CD14-positive monocyte (primary cell): ENCODE measurements at regions not wholly inside any gene's neighbourhood (a gene's known extent, or its start where the extent isn't known, plus 50 kb on each side); places are given as distances from the start of the nearest gene placed in this dataset.

Experiments used
- DNase-seq, 3 donors: peaks; one replicate each; pipeline ENCODE4 v3.0.0-alpha.2; 2011 to 2022
- H2AFZ ChIP-seq: 2 replicates; pipeline ENCODE4 v1.6.0; 2012; ENCODE audit warnings: mild to moderate bottlenecking, low read depth, low read length, inconsistent platforms; ENCODE audit not compliant: insufficient read depth, poor library complexity, severe bottlenecking
- H3K27ac ChIP-seq, 2 donors: 1 replicate in 1 of 2; 2 replicates in 1 of 2; pipeline ENCODE4 v1.5.1; 2012 to 2013; ENCODE audit warnings: low read length in 2 of 2, control low read depth in 1 of 2, inconsistent platforms in 1 of 2, low read depth in 1 of 2, mild to moderate bottlenecking in 1 of 2
- H3K27me3 ChIP-seq, 2 donors: one replicate each; pipeline versions ENCODE4 v1.6.0 to v1.6.1; 2011 to 2013; ENCODE audit warnings: low read length in 2 of 2; ENCODE audit not compliant: control insufficient read depth in 2 of 2, insufficient read depth in 2 of 2
- H3K36me3 ChIP-seq, 2 donors: replicated peaks in 1 of 2; 1 replicate in 1 of 2; 2 replicates in 1 of 2; pipeline versions ENCODE4 v1.5.1 to v1.6.1; 2012 to 2013; ENCODE audit warnings: low read length in 2 of 2, control low read depth in 1 of 2, inconsistent platforms in 1 of 2, mild to moderate bottlenecking in 1 of 2; ENCODE audit not compliant: insufficient read depth in 2 of 2, control insufficient read depth in 1 of 2
- H3K4me1 ChIP-seq, 2 donors: 1 replicate in 1 of 2; 2 replicates in 1 of 2; pipeline versions ENCODE4 v1.5.1 to v1.6.1; 2012 to 2013; ENCODE audit warnings: low read length in 2 of 2, control low read depth in 1 of 2, inconsistent platforms in 1 of 2, mild to moderate bottlenecking in 1 of 2, moderate library complexity in 1 of 2; ENCODE audit not compliant: insufficient read depth in 2 of 2, control insufficient read depth in 1 of 2
- H3K4me2 ChIP-seq: replicated peaks from 2 replicates; pipeline ENCODE3; 2012; ENCODE audit warnings: low read length, moderate library complexity, mild to moderate bottlenecking; ENCODE audit not compliant: poor library complexity, severe bottlenecking; ENCODE audit errors: extremely low read depth
- H3K4me3 ChIP-seq, 3 experiments: fragments of 200-600 bp in 1 of 3; sonication (generic) in 1 of 3; replicated peaks in 1 of 3; 1 replicate in 2 of 3; 2 replicates in 1 of 3; pipeline ENCODE4 v1.5.1; 2011 to 2013; ENCODE audit warnings: low read length in 3 of 3, mild to moderate bottlenecking in 3 of 3, control low read depth in 2 of 3, low read depth in 2 of 3, inconsistent platforms in 1 of 3, moderate library complexity in 1 of 3
- H3K79me2 ChIP-seq: 2 replicates; pipeline ENCODE4 v1.6.0; 2012; ENCODE audit warnings: mild to moderate bottlenecking, control low read depth, inconsistent platforms, low read length, moderate library complexity; ENCODE audit not compliant: insufficient read depth
- H3K9ac ChIP-seq: 2 replicates; pipeline ENCODE4 v1.6.0; 2017; ENCODE audit warnings: low read length, mild to moderate bottlenecking; ENCODE audit not compliant: insufficient read depth, poor library complexity, severe bottlenecking
- H3K9me3 ChIP-seq, 2 donors: replicated peaks in 1 of 2; 1 replicate in 1 of 2; 2 replicates in 1 of 2; pipeline versions ENCODE4 v1.5.1 to v1.6.1; 2012 to 2013; ENCODE audit warnings: low read length in 2 of 2, control low read depth in 1 of 2; ENCODE audit not compliant: control insufficient read depth in 1 of 2, insufficient read depth in 1 of 2
- H4K20me1 ChIP-seq: 2 replicates; pipeline ENCODE4 v1.6.0; 2012; ENCODE audit warnings: mild to moderate bottlenecking, low read length, control low read depth, moderate library complexity; ENCODE audit not compliant: insufficient read depth
- H3K27ac Mint-ChIP-seq, 7 donors: one replicate each; pipeline ENCODE4 v1.8.0; 2020; ENCODE audit warnings: mild to moderate bottlenecking in 7 of 7, mixed read lengths in 7 of 7, moderate library complexity in 6 of 7, inconsistent platforms in 2 of 7
- H3K27me3 Mint-ChIP-seq, 3 donors: one replicate each; pipeline ENCODE4 v1.8.0; 2021 to 2022; ENCODE audit warnings: low read depth in 3 of 3, mild to moderate bottlenecking in 3 of 3, mixed read lengths in 3 of 3, moderate library complexity in 3 of 3, inconsistent platforms in 1 of 3
- H3K36me3 Mint-ChIP-seq, 2 donors: one replicate each; pipeline ENCODE4 v1.8.0; 2020; ENCODE audit warnings: mixed read lengths in 2 of 2, inconsistent platforms in 1 of 2, mild to moderate bottlenecking in 1 of 2
- H3K4me1 Mint-ChIP-seq: one replicate; pipeline ENCODE4 v1.8.0; 2020; ENCODE audit warnings: mild to moderate bottlenecking, mixed read lengths
- H3K4me3 Mint-ChIP-seq, 2 donors: one replicate each; pipeline ENCODE4 v1.8.0; 2020; ENCODE audit warnings: mild to moderate bottlenecking in 2 of 2, mixed read lengths in 2 of 2, moderate library complexity in 1 of 2
- H3K9me3 Mint-ChIP-seq, 7 donors: one replicate each; pipeline ENCODE4 v1.8.0; 2020 to 2022; ENCODE audit warnings: mixed read lengths in 7 of 7, mild to moderate bottlenecking in 6 of 7, moderate library complexity in 6 of 7, inconsistent platforms in 2 of 7
- CTCF ChIP-seq: fragments of 200-600 bp; IDR thresholded peaks from one replicate; pipeline ENCODE4 v1.8.0; 2022; ENCODE audit warnings: antibody characterized with exemption, mild to moderate bottlenecking
- WGBS: methylation state at CpG from one replicate; pipeline ENCODE4 v1.1.5; 2013; ENCODE audit warnings: missing lambda C conversion rate; ENCODE audit not compliant: insufficient coverage; 5-methylcytosine and 5-hydroxymethylcytosine counted together
- intact Hi-C, 2 donors: fragments of 100-400 bp; cut with micrococcal nuclease; formaldehyde crosslinking; loops; one replicate each; pipeline versions ENCODE4 v1.15.0 to v1.15.1; 2023

DNA sequence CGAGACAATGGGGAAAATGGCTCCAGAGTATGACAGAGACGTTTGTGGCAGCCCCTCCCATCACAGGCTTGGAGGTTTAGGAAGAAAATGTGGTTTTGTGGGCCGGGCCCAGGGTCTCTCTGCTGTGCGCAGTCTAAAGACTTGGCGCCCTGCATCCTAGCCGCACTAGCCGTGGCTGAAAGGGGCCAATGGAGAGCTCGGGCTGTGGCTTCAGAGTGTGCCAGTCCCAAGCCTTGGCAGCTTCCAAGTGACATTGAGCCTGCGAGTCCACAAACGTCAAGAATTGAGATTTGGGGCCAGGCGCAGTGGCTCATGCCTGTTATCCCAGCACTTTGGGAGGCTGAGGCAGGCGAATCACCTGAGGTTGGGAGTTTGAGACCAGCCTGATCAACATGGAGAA, 513.1 kb downstream of the PCDH17 start:
- no peak overlapping the region for H2AFZ ChIP-seq
- Mint-ChIP-seq H3K9me3 (peaks cover 0 to 9% (median 6%) of the 10 kb centered on the region in 7 donors), H3K4me1 (no peaks in the 10 kb centered on the region), H3K27ac (no peak overlapping the region), H3K27me3 (no peaks in the 10 kb centered on the region), H3K4me3 (no peak overlapping the region), H3K36me3 (no peaks in the 10 kb centered on the region)
- no peaks in the 10 kb centered on the region for H3K27me3 ChIP-seq
- intact Hi-C loops, result no loop called here
- no peaks in the 10 kb centered on the region for H3K4me1 ChIP-seq
- no peak for DNase-seq
- H3K36me3 ChIP-seq, result no peaks in the 10 kb centered on the region
- no peaks in the 10 kb centered on the region for H3K79me2 ChIP-seq
- H4K20me1 ChIP-seq, result no peaks in the 10 kb centered on the region
- no peak for TF ChIP-seq CTCF
- WGBS, result 97% methylated on average over 10 of the region's 12 CpGs
- H3K4me2 ChIP-seq, result no peak overlapping the region
- H3K27ac ChIP-seq, result no peak overlapping the region
- H3K9me3 ChIP-seq, result peaks cover 0 to 10% of the 10 kb centered on the region in 2 donors
- no peak overlapping the region for H3K9ac ChIP-seq
- H3K4me3 ChIP-seq, result no peak overlapping the region

GRCh38 chr13:58151452-58151851, 519.9 kb downstream of the PCDH17 start:
- H3K4me3 Mint-ChIP-seq, result no peak overlapping the region
- no CpG with 5 or more reads among the region's 2 CpGs for WGBS
- Histone ChIP-seq H3K9ac (no peak overlapping the region), H3K27ac (no peak overlapping the region), H4K20me1 (no peaks in the 10 kb centered on the region), H2AFZ (no peak overlapping the region), H3K4me2 (no peak overlapping the region), H3K9me3 (no peaks in the 10 kb centered on the region), H3K79me2 (no peaks in the 10 kb centered on the region), H3K36me3 (no peaks in the 10 kb centered on the region), H3K4me1 (no peaks in the 10 kb centered on the region), H3K27me3 (no peaks in the 10 kb centered on the region), H3K4me3 (no peak overlapping the region)
- no peak for DNase-seq
- H3K27ac Mint-ChIP-seq, result no peak overlapping the region
- H3K36me3 Mint-ChIP-seq, result no peaks in the 10 kb centered on the region
- TF ChIP-seq CTCF, result no peak
- intact Hi-C loops, result no loop called here
- no peaks in the 10 kb centered on the region for H3K9me3 Mint-ChIP-seq
- H3K4me1 Mint-ChIP-seq, result no peaks in the 10 kb centered on the region
- peaks cover 0 to 2% (median 0%) of the 10 kb centered on the region in 3 donors for H3K27me3 Mint-ChIP-seq
